HepG2 (cell line): ENCODE measurements at regions not wholly inside any gene's neighbourhood (a gene's known extent, or its start where the extent isn't known, plus 50 kb on each side); places are given as distances from the start of the nearest gene placed in this dataset.

ENCODE experiments used
- ATAC-seq: fragments of 200-7000 bp; cut with Tn5 transposase; 3 replicates; pipeline ENCODE4 v1.9.1; 2020; ENCODE audit warnings: mild to moderate bottlenecking, moderate library complexity
- BruUV-seq: library from RNA; stranded (reverse); fragments of 400-500 nt; replicated peaks from 2 replicates; lab custom pipeline; 2021; lab: Mats Ljungman, UMichigan
- CTCF ChIA-PET: fragments of 300-600 bp; formaldehyde crosslinking; extraction: SDS; loops from one replicate; lab custom pipeline; 2021; ENCODE audit warnings: low total read pairs, inconsistent platforms, low intra/inter-chr PET ratio; lab: Yijun Ruan, JAX
- POLR2A ChIA-PET: fragments of 350-600 bp; sonication (Branson Sonifier 250); formaldehyde crosslinking; loops from one replicate; lab custom pipeline; 2020; ENCODE audit warnings: antibody characterized with exemption, inconsistent platforms; lab: Yijun Ruan, JAX
- DNase-seq: peaks from one replicate; pipeline ENCODE4 v3.0.0-alpha.2; 2015; ENCODE audit warnings: low spot score
- FAIRE-seq: peaks from 3 replicates; lab custom pipeline; 2011; peaks lifted over from hg19 to GRCh38; lab: Jason Lieb, UNC
- H2AFZ ChIP-seq: one replicate; pipeline ENCODE4 v1.6.1; 2011; ENCODE audit warnings: low read length, inconsistent platforms
- H3K27ac ChIP-seq: fragments of 300-600 bp; 3 replicates; pipeline ENCODE4 v1.8.0; 2011; ENCODE audit warnings: mixed run types, mild to moderate bottlenecking, mixed read lengths, low read length, inconsistent platforms; ENCODE audit not compliant: insufficient read depth; ENCODE audit errors: extremely low read length
- H3K27me3 ChIP-seq, 2 experiments: fragments of 200-600 bp in 1 of 2; 2 replicates in 1 of 2; 3 replicates in 1 of 2; pipeline versions ENCODE4 v1.6.0 to v1.8.0; 2011; ENCODE audit warnings: low read length in 2 of 2, mild to moderate bottlenecking in 2 of 2, moderate library complexity in 2 of 2, inconsistent platforms in 1 of 2; ENCODE audit not compliant: insufficient read depth in 2 of 2, control insufficient read depth in 1 of 2
- H3K36me3 ChIP-seq, 2 experiments: fragments of 200-600 bp in 1 of 2; replicated peaks in 1 of 2; 2 replicates in 1 of 2; 3 replicates in 1 of 2; pipeline versions ENCODE4 v1.5.1 to v1.8.0; 2011; ENCODE audit warnings: low read length in 2 of 2, inconsistent platforms in 1 of 2; ENCODE audit not compliant: insufficient read depth in 2 of 2, control insufficient read depth in 1 of 2
- H3K4me1 ChIP-seq: 2 replicates; pipeline ENCODE4 v1.5.1; 2012; ENCODE audit warnings: low read length, inconsistent platforms; ENCODE audit not compliant: insufficient read depth
- H3K4me2 ChIP-seq: 2 replicates; pipeline ENCODE4 v1.6.0; 2011; ENCODE audit warnings: low read depth, low read length, inconsistent platforms
- H3K4me3 ChIP-seq, 3 experiments: fragments of 200-600 bp in 1 of 3; sonication (generic), shearing (Covaris generic) in 1 of 3; replicated peaks in 1 of 3; 2 replicates each; pipeline ENCODE4 v1.5.1; 2011 to 2016; ENCODE audit warnings: low read length in 3 of 3, inconsistent platforms in 2 of 3, low read depth in 2 of 3, mild to moderate bottlenecking in 2 of 3, control low read depth in 1 of 3, mixed read lengths in 1 of 3; ENCODE audit not compliant: insufficient read depth in 1 of 3
- H3K79me2 ChIP-seq: one replicate; pipeline ENCODE4 v1.6.1; 2011; ENCODE audit warnings: low read length, inconsistent platforms; ENCODE audit not compliant: insufficient read depth
- H3K9ac ChIP-seq: 2 replicates; pipeline ENCODE4 v1.6.0; 2011; ENCODE audit warnings: mild to moderate bottlenecking, low read depth, low read length, inconsistent platforms; ENCODE audit not compliant: insufficient read depth
- H3K9me3 ChIP-seq: 2 replicates; pipeline ENCODE4 v1.5.1; 2012; ENCODE audit warnings: mild to moderate bottlenecking, low read length
- H4K20me1 ChIP-seq: 2 replicates; pipeline ENCODE4 v1.6.0; 2011; ENCODE audit warnings: inconsistent platforms, mild to moderate bottlenecking, low read length, moderate library complexity; ENCODE audit not compliant: insufficient read depth
- HMGXB4 ChIP-seq, 2 experiments: sonication (generic) in 1 of 2; formaldehyde crosslinking in 1 of 2; IDR thresholded peaks; 2 replicates each; pipeline versions ENCODE4 v1.4.0 to v1.6.1; 2018 to 2020; ENCODE audit warnings: missing genetic modification reagents in 2 of 2, borderline replicate concordance in 1 of 2, low read depth in 1 of 2, mild to moderate bottlenecking in 1 of 2, missing biosample characterization in 1 of 2
- JARID2 ChIP-seq: sonication (generic); formaldehyde crosslinking; IDR thresholded peaks from 2 replicates; pipeline ENCODE4 v1.8.1; 2023; ENCODE audit warnings: missing genetic modification reagents, inconsistent platforms; ENCODE audit not compliant: insufficient replicate concordance
- JUND ChIP-seq: sonication (generic); formaldehyde crosslinking; IDR thresholded peaks from 2 replicates; pipeline ENCODE4 v1.8.0; 2022; ENCODE audit warnings: mild to moderate bottlenecking, missing genetic modification reagents
- NCOA5 ChIP-seq: sonication (generic); formaldehyde crosslinking; IDR thresholded peaks from 2 replicates; pipeline ENCODE4 v1.4.0; 2020; ENCODE audit warnings: missing genetic modification reagents
- REL ChIP-seq: sonication (generic); formaldehyde crosslinking; conservative IDR thresholded peaks from 2 replicates; pipeline ENCODE4 v1.8.0; 2022; ENCODE audit warnings: mild to moderate bottlenecking, missing genetic modification reagents, moderate library complexity
- ZNF432 ChIP-seq: sonication (generic); formaldehyde crosslinking; IDR thresholded peaks from 2 replicates; pipeline ENCODE4 v1.5.0; 2020; ENCODE audit warnings: missing genetic modification reagents, mild to moderate bottlenecking, borderline replicate concordance
- ZNF468 ChIP-seq: sonication (generic); formaldehyde crosslinking; IDR thresholded peaks from 2 replicates; pipeline ENCODE4 v1.8.0; 2022; ENCODE audit warnings: mild to moderate bottlenecking, moderate library complexity, missing genetic modification reagents
- ZNF619 ChIP-seq: sonication (generic); formaldehyde crosslinking; IDR thresholded peaks from 2 replicates; pipeline ENCODE4 v1.4.0; 2020; ENCODE audit warnings: mild to moderate bottlenecking, missing genetic modification reagents
- ZNF788 ChIP-seq: sonication (generic); formaldehyde crosslinking; IDR thresholded peaks from 2 replicates; pipeline ENCODE4 v1.5.0; 2020; ENCODE audit warnings: mild to moderate bottlenecking, missing genetic modification reagents, borderline replicate concordance
- ZNF850 ChIP-seq: sonication (generic); formaldehyde crosslinking; conservative IDR thresholded peaks from 2 replicates; pipeline ENCODE4 v1.9.0; 2021; ENCODE audit warnings: mild to moderate bottlenecking, missing genetic modification reagents
- WGBS: methylation state at CpG from one replicate; pipeline ENCODE4 v1.1.6; 2017; ENCODE audit warnings: low lambda C conversion rate; 5-methylcytosine and 5-hydroxymethylcytosine counted together
- in situ Hi-C: cut with HindIII; loops from 2 replicates; pipeline ENCODE4 v1.10.0; 2017; ENCODE audit warnings: low pct_unique_long_range_greater_than_20kb; ENCODE audit not compliant: extremely low pct_ligation_motif_present
- intact Hi-C: fragments of 100-400 bp; cut with micrococcal nuclease; formaldehyde crosslinking; loops from one replicate; pipeline ENCODE4 v1.10.0; 2022; ENCODE audit not compliant: unreplicated experiment
- TF ChIP-seq, protein P1 (sequence below): sonication (generic); formaldehyde crosslinking; IDR thresholded peaks from 2 replicates; pipeline ENCODE4 v1.5.0; 2020; ENCODE audit warnings: missing genetic modification reagents
- TF ChIP-seq, protein P2 (sequence below): sonication (generic); formaldehyde crosslinking; IDR thresholded peaks from 2 replicates; pipeline ENCODE4 v1.5.0; 2020; ENCODE audit warnings: mild to moderate bottlenecking, missing genetic modification reagents, borderline replicate concordance

DNA sequence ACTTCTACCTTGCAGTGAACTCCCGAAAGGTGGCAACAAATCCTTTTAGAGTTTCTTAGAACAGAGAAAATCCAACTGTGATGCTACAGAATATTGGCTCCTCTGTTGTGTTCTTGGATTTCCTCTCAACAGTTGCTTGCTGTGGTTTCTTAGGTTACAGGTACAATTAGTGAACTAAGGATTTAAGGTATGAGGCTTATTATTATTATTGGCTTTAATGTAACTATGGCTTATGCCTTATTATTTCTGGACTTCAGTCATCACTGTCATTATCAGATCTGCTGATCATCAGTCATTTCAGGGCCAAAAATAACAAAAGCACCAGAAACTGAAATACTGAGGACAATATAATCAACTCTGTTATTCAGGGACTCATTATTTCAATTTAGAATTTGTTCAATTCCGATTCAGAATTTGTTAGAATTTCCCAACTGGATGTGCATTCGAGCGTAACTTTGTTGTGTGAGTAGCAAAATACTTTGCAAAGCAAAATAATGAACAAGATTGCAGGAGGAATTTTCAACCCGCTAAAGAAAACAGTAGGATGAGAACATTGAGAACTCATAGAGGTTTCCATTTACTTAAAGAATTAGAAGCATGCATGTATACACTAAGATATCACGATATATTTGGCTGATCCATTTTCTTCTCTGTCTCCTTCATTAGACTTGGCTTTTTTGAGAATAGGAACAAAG is 65.5 kb upstream of the AK4 start:
- Histone ChIP-seq H3K27ac (no peak overlapping the region), H2AFZ (no peak overlapping the region), H3K9ac (no peak overlapping the region), H3K4me1 (no peaks in the 10 kb centered on the region; the same call in 1 of the 2 replicates), H3K36me3 (no peaks in the 10 kb centered on the region), H3K79me2 (no peaks in the 10 kb centered on the region), H3K9me3 (no peaks in the 10 kb centered on the region), H3K27me3 (no peaks in the 10 kb centered on the region), H3K4me3 (no peak overlapping the region), H4K20me1 (no peaks in the 10 kb centered on the region), H3K4me2 (no peak overlapping the region)
- ATAC-seq = no peak
- no TSS peak for BruUV-seq
- ChIA-PET CTCF (no interaction called here), POLR2A (no interaction called here)
- FAIRE-seq = no peak
- intact Hi-C loops (loop anchor here (5.0 kb wide), 1 partner anchor 125 kb away; no protein-coding TSS in a partner anchor), in situ Hi-C loops (no loop called here)
- 36% methylated on average over 6 of the region's 6 CpGs for WGBS
- DNase-seq = no peak
- TF ChIP-seq NCOA5 (CRISPR knock-in tag) (no peak), ZNF619 (CRISPR knock-in tag) (no peak), ZNF432 (CRISPR knock-in tag) (no peak), JARID2 (no peak), JUND (no peak), REL (CRISPR knock-in tag) (no peak), HMGXB4 (CRISPR knock-in tag; IDR thresholded peaks at IDR 0.05; ENCODE audit: borderline replicate concordance in 1 of 2, low read depth in 1 of 2) (no peak), ZNF468 (CRISPR knock-in tag) (no peak), ZNF788 (CRISPR knock-in tag) (no peak), ZNF850 (CRISPR knock-in tag) (no peak)
- TF ChIP-seq, protein P1, sequence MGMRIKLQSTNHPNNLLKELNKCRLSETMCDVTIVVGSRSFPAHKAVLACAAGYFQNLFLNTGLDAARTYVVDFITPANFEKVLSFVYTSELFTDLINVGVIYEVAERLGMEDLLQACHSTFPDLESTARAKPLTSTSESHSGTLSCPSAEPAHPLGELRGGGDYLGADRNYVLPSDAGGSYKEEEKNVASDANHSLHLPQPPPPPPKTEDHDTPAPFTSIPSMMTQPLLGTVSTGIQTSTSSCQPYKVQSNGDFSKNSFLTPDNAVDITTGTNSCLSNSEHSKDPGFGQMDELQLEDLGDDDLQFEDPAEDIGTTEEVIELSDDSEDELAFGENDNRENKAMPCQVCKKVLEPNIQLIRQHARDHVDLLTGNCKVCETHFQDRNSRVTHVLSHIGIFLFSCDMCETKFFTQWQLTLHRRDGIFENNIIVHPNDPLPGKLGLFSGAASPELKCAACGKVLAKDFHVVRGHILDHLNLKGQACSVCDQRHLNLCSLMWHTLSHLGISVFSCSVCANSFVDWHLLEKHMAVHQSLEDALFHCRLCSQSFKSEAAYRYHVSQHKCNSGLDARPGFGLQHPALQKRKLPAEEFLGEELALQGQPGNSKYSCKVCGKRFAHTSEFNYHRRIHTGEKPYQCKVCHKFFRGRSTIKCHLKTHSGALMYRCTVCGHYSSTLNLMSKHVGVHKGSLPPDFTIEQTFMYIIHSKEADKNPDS (CRISPR knock-in tag) = no peak
- TF ChIP-seq, protein P2, sequence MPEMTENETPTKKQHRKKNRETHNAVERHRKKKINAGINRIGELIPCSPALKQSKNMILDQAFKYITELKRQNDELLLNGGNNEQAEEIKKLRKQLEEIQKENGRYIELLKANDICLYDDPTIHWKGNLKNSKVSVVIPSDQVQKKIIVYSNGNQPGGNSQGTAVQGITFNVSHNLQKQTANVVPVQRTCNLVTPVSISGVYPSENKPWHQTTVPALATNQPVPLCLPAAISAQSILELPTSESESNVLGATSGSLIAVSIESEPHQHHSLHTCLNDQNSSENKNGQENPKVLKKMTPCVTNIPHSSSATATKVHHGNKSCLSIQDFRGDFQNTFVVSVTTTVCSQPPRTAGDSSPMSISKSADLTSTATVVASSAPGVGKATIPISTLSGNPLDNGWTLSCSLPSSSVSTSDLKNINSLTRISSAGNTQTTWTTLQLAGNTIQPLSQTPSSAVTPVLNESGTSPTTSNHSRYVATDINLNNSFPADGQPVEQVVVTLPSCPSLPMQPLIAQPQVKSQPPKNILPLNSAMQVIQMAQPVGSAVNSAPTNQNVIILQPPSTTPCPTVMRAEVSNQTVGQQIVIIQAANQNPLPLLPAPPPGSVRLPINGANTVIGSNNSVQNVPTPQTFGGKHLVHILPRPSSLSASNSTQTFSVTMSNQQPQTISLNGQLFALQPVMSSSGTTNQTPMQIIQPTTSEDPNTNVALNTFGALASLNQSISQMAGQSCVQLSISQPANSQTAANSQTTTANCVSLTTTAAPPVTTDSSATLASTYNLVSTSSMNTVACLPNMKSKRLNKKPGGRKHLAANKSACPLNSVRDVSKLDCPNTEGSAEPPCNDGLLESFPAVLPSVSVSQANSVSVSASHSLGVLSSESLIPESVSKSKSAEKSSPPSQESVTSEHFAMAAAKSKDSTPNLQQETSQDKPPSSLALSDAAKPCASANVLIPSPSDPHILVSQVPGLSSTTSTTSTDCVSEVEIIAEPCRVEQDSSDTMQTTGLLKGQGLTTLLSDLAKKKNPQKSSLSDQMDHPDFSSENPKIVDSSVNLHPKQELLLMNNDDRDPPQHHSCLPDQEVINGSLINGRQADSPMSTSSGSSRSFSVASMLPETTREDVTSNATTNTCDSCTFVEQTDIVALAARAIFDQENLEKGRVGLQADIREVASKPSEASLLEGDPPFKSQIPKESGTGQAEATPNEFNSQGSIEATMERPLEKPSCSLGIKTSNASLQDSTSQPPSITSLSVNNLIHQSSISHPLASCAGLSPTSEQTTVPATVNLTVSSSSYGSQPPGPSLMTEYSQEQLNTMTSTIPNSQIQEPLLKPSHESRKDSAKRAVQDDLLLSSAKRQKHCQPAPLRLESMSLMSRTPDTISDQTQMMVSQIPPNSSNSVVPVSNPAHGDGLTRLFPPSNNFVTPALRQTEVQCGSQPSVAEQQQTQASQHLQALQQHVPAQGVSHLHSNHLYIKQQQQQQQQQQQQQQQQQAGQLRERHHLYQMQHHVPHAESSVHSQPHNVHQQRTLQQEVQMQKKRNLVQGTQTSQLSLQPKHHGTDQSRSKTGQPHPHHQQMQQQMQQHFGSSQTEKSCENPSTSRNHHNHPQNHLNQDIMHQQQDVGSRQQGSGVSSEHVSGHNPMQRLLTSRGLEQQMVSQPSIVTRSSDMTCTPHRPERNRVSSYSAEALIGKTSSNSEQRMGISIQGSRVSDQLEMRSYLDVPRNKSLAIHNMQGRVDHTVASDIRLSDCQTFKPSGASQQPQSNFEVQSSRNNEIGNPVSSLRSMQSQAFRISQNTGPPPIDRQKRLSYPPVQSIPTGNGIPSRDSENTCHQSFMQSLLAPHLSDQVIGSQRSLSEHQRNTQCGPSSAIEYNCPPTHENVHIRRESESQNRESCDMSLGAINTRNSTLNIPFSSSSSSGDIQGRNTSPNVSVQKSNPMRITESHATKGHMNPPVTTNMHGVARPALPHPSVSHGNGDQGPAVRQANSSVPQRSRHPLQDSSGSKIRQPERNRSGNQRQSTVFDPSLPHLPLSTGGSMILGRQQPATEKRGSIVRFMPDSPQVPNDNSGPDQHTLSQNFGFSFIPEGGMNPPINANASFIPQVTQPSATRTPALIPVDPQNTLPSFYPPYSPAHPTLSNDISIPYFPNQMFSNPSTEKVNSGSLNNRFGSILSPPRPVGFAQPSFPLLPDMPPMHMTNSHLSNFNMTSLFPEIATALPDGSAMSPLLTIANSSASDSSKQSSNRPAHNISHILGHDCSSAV (CRISPR knock-in tag) = no peak
